Activated T-helper 17 cell treated with anti-CD3 and anti-CD28 coated beads, Interleukin-2, amount 50 U/mL, for 72 hours (primary cell): ENCODE measurements at regions not wholly inside any gene's neighbourhood (a gene's known extent, or its start where the extent isn't known, plus 50 kb on each side); places are given as distances from the start of the nearest gene placed in this dataset.

Source experiments
- ATAC-seq: fragments of 150-1000 bp; cut with Tn5 transposase; replicated peaks from 2 replicates; pipeline ENCODE4 v1.10.0; 2021; ENCODE audit warnings: mild to moderate bottlenecking, moderate library complexity
- H3K27ac Mint-ChIP-seq: one replicate; pipeline ENCODE4 v1.8.0; 2022; ENCODE audit warnings: mixed read lengths
- H3K27me3 Mint-ChIP-seq: one replicate; pipeline ENCODE4 v1.8.0; 2022; ENCODE audit warnings: mixed read lengths
- H3K36me3 Mint-ChIP-seq: one replicate; pipeline ENCODE4 v1.8.0; 2022; ENCODE audit warnings: low read depth, mild to moderate bottlenecking, mixed read lengths
- H3K4me1 Mint-ChIP-seq: one replicate; pipeline ENCODE4 v1.8.0; 2022; ENCODE audit warnings: mixed read lengths
- H3K4me3 Mint-ChIP-seq: one replicate; pipeline ENCODE4 v1.8.0; 2022; ENCODE audit warnings: mild to moderate bottlenecking, mixed read lengths
- H3K9me3 Mint-ChIP-seq: one replicate; pipeline ENCODE4 v1.8.0; 2022; ENCODE audit warnings: mixed read lengths

DNA sequence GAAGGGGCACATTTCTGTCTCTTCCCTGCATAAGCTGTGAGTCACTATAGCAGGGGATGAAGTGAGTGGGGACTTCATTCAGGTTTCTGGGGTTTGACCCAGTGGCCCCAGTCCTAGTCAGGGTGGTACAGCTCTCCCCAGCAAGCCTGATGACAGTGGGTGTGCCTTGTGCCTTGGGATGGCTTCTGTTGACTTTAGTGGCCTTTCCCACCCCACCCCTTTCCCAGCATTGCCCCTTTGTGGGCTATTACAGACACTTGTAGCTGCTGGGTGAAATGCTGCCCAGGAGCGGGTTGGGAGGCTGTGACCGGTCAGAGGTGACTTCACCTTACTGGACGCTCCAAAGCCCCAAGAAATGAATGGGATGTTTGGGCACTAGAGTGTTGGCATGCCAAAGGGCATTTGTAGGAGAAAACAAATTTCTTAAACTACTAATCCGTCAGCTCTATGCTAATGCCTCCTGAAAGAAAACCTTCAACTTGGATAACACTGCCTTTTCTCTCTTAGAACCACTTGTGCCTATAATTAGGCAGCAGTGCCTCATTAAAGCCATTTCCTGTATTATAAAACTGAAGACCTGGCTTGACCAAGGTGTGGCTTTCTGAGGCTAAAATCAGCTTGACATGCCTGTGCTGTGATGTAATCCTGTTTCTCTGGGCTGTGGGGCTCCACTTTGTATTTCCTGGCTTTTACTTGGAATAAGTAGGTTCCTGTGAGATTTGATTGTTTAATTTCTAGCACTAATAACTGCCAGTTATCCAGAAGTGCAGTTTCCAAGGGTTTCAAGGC, 119.0 kb upstream of the SLC25A48 start:
- no peak for ATAC-seq
- Mint-ChIP-seq H3K4me3 (no peak overlapping the region), H3K27ac (no peak overlapping the region), H3K9me3 (no peaks in the 10 kb centered on the region), H3K27me3 (peaks cover 4% of the 10 kb centered on the region), H3K36me3 (no peaks in the 10 kb centered on the region), H3K4me1 (no peaks in the 10 kb centered on the region)

DNA sequence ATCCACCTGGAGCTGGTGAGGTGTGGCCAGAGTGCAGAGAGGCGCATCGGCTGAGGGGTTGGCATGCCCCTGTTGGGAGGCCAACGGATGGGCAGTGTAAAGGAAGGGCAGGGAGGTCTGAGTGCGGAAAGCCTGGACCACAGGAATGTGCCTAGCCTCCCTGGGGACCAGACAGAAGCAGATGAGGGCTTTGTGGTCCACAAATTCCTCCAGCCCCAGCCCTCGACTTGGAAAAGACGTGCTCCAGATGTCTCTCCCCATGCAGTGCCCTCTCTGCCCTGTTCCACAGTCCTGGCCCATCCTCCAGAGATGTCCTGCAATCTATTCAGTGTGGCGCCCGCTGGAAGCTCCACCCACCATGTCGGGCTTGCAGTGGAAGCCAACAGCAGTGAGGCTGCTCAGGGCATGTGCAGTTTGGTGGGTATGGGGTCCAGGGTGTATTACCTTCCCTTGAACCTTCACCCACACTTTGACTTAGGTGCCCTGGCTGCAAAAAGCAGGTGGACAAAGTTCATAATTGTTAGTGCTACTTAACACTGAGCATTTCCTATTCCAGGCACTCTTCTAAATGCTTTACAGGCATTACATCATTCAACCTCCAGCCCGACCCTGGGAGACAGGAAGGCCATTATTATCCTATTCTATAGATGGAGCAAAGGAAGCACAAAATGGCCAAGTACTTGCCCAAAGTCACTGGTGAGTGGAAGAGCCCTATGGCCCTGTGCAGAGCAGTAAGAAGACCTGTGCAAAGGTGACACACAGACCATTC, 120.2 kb upstream of the SLC25A48 start:
- H3K4me1 Mint-ChIP-seq: no peaks in the 10 kb centered on the region

DNA sequence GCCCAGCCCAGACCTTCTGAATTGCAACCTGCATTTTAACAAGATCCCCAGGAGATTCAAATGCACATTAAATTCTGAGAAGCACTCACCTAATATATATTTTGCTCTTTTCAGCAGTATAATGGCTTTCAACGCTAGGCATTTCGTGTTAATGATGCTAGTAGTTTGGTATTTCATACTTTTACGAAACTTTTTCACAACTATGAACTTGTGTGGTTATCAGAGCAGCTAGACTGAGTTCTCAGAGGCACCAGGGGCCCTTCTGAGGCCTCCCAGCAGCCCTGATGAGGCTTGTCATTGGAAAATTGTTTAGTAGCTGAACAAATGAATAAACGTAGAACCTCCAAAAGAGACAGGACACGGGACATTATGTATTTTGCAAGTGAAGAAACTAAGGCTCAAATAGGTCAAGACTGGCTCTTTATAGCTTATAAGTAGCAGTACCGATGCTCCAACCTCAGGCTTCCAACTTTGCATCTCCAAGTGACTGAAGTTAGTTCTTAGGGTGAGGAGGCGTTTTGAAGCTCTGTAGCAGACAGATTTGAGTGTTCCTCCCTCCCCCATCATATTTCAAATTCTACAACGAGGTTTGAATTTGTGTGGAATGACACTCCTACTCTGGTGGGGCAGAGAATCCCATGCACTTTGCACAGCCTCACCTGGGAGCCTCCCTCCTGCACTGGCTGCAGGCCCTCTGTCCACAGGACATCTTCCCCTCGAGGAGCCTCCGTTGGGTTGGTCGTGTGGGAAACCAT, 121.1 kb upstream of the SLC25A48 start:
- Mint-ChIP-seq H3K36me3 (no peaks in the 10 kb centered on the region), H3K4me3 (no peak overlapping the region), H3K9me3 (no peaks in the 10 kb centered on the region), H3K27ac (no peak overlapping the region), H3K4me1 (no peaks in the 10 kb centered on the region), H3K27me3 (peaks cover 7% of the 10 kb centered on the region)
- ATAC-seq: no peak

More for the DNA sequence above, 120.2 kb upstream of the SLC25A48 start:
- peaks cover 4% of the 10 kb centered on the region for H3K27me3 Mint-ChIP-seq
- H3K4me3 Mint-ChIP-seq: no peak overlapping the region
- no peak overlapping the region for H3K27ac Mint-ChIP-seq
- no peaks in the 10 kb centered on the region for H3K9me3 Mint-ChIP-seq
- no peaks in the 10 kb centered on the region for H3K36me3 Mint-ChIP-seq
- ATAC-seq: no peak

DNA sequence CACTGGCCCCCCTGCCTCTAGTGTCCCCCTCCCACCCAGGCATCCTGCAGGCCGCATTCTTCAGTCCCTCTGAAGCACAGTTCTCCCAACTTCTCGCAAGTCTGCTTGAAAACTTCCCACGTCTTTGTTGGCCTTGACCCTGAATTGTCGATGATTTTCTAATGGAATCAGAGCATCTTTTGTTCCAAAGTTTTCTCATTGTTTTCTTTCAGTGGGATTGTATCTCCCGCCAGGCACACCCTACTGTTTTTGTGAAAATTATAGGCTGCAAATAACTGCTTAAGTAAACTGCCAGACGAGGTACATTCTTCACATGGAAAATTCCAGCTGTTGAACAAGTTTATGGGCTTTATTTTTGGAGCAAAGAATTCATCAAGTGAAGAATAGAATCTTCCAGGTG, 122.6 kb upstream of the SLC25A48 start:
- H3K27me3 Mint-ChIP-seq: peaks cover 7% of the 10 kb centered on the region
- ATAC-seq: no peak
- no peaks in the 10 kb centered on the region for H3K9me3 Mint-ChIP-seq
- no peaks in the 10 kb centered on the region for H3K36me3 Mint-ChIP-seq
- H3K27ac Mint-ChIP-seq: no peak overlapping the region
- H3K4me1 Mint-ChIP-seq: no peaks in the 10 kb centered on the region
- no peak overlapping the region for H3K4me3 Mint-ChIP-seq

DNA sequence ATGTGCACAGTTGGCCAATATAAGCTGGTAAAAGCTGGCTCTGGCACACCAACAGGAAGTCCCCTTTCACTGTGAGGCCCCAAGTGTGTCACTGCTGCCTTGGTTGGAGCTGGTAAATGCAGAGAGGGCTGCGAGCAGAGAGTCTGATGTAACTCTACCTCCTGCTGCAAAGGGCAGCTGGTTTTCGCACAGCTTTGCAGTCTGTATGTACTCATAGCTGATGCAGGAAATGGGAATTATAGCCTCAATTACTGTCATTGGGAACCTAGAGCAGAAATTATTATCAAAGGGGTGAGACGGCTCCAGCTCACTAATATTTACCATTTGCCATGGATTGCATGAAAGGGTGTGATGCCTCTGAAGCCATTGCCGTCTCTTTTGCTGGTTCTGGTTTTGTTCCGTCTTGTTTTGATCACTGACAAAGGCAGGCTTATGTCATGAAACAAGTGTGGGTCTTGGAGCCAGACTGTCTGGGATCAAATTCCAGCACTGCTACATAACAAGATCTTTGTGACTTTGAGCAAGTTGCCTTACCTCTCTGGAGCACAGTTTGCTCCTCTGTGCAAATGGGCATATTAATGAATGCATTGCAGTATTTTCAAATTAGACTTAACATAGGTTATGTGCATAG, 124.3 kb upstream of the SLC25A48 start:
- Mint-ChIP-seq H3K27me3 (peaks cover 7% of the 10 kb centered on the region), H3K36me3 (no peaks in the 10 kb centered on the region), H3K4me1 (no peaks in the 10 kb centered on the region), H3K27ac (no peak overlapping the region), H3K4me3 (no peak overlapping the region), H3K9me3 (no peaks in the 10 kb centered on the region)
- ATAC-seq: no peak

DNA sequence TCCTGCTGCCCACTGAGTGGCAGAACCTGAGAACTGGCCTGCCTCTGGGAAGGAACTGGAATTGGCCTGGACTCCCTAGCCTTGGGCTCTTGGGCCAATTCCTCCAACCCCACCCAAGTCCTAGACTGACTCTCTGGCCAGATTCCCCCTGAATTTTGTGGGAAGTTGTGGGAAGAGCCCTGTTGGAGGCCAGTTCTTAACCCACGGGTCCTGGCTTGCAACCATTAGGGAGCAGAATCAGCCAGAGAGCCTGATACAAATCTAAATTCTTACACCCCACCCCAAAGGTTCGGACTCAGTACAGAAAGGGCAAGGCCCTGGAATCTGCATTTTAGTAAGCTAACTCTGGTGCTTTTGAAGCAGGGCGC, 125.3 kb upstream of the SLC25A48 start:
- H3K27ac Mint-ChIP-seq: no peak overlapping the region
- no peak overlapping the region for H3K4me3 Mint-ChIP-seq
- no peaks in the 10 kb centered on the region for H3K9me3 Mint-ChIP-seq
- H3K4me1 Mint-ChIP-seq: no peaks in the 10 kb centered on the region
- H3K27me3 Mint-ChIP-seq: peaks cover 3% of the 10 kb centered on the region
- no peak for ATAC-seq
- no peaks in the 10 kb centered on the region for H3K36me3 Mint-ChIP-seq

DNA sequence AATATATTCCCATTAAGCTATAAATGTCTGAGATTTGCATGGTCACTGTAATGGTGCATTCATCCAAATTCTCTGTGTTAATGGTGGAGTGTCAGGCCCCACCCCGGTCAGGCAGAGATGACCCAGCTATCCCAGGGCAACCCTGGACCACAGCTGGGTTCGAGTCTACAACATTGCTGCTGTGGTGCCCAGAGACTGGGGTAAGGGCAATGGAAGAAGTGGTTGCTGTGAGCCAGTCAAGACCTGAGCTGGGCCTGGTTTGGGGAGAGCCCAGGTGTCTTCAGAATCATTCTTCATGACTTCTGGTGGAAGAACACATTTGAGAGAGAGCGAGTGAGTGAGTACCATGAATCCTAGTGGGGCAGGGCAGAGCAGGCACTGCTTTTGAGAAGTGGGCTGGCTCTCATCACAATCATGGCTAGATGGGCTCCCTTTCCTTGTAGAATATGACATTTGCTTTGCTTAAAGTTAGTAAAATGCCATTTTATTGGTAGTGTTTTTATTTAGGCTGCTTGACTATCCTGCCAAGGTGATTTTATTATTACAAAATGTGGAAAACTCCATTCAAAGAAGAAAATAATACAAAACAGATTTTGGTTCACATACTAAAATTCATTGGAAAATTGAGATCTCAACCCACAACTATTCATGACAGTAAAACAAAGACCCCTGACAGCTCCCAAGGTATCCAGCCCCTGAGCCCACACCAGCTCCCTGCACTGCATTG, 125.8 kb upstream of the SLC25A48 start:
- Mint-ChIP-seq H3K27me3 (peaks cover 3% of the 10 kb centered on the region), H3K36me3 (no peaks in the 10 kb centered on the region), H3K4me1 (no peaks in the 10 kb centered on the region), H3K9me3 (no peaks in the 10 kb centered on the region), H3K4me3 (no peak overlapping the region), H3K27ac (no peak overlapping the region)
- no peak for ATAC-seq

DNA sequence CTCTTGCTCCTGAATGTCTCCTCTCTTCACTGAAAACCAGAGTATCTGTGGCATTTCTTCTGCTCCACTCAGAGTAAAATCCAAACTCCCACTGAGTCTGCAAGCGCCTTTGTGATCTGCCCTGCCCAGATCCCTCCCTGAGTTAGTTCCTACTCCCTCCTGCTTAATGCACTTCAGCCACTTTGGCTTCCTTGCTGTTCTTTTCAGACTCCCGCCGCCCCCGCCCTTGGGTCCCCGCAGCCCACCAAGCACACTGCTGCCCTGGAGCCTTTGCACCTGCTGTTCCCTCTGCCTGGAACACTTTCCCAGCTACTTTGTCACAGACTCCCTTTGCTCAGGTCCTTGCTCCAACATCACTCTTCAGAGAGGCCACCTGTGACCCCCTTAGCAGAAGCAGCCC, 127.2 kb upstream of the SLC25A48 start:
- ATAC-seq: no peak
- H3K4me3 Mint-ChIP-seq: no peak overlapping the region
- H3K4me1 Mint-ChIP-seq: no peaks in the 10 kb centered on the region
- peaks cover 3% of the 10 kb centered on the region for H3K27me3 Mint-ChIP-seq
- H3K27ac Mint-ChIP-seq: no peak overlapping the region
- no peaks in the 10 kb centered on the region for H3K9me3 Mint-ChIP-seq
- H3K36me3 Mint-ChIP-seq: no peaks in the 10 kb centered on the region

DNA sequence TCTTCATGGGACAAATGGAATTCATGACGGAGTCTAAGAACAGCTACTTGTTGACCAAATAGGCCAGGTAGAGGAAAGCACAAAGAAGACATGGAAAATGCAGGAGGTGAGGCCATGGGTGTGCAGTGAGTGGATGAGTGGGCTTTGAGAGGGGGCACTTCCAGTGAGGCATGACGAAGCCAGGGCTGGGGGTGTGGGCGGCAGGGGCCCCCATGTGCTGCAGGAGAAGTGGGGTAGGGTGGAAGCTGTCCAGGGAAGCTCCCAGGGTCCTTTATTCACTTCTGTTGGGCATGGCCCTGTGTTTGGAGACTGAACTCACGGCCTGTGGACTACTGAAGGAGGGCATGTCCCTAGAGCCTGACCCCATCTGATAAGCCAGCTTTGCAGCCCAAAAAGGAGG, 127.6 kb upstream of the SLC25A48 start:
- Mint-ChIP-seq H3K9me3 (no peaks in the 10 kb centered on the region), H3K27ac (no peak overlapping the region), H3K27me3 (peaks cover 3% of the 10 kb centered on the region), H3K4me1 (no peaks in the 10 kb centered on the region), H3K36me3 (no peaks in the 10 kb centered on the region), H3K4me3 (no peak overlapping the region)
- ATAC-seq: no peak

DNA sequence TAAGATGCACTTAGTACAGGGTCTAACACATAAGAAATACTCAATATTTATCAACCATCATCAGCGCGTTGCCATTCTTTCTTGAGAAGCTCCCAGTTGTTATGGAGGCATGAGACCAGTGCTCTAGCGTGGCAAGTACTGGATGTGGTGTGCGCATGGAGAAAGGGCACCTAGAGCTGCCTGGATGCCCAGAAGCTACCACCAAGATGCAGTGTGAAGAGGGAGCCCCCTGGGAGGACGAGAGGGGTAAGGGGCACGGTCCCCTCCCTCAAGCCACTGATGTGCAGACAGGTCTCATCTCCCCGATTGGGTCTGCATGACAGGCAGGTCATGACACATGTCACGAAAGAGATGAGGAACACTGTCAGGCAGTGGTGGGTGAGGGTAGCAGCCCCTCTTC, 127.7 kb upstream of the CXCL14 start:
- Mint-ChIP-seq H3K27ac (no peak overlapping the region), H3K9me3 (no peaks in the 10 kb centered on the region), H3K27me3 (peaks cover 3% of the 10 kb centered on the region), H3K4me1 (no peaks in the 10 kb centered on the region), H3K4me3 (no peak overlapping the region), H3K36me3 (no peaks in the 10 kb centered on the region)
- no peak for ATAC-seq

DNA sequence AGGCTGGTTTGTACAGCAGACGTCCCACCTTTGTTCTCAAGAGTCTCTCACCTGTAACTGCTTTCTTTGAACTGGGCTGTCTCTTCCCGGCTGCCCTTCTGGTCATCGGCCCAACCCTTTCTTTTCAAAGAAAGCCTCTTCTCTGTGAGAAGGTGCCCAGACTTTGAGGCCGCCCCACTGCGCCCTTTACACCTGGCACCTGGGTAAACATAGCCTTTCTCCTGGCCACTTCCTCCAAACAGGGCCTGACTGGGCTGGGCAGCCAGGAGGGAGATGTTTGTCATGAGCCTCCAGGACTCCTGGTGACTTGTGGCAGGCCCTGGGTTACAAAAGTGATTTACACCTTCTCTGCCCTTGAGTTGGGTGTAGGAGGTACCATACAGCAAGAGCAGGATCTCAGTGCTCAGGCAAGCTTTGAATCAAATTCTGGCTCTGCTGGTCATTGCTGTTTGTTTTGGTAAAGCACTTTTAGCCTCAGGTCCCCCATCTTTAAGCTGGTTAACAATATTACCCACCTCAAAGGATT, 127.2 kb upstream of the CXCL14 start:
- Mint-ChIP-seq H3K9me3 (no peaks in the 10 kb centered on the region), H3K27ac (no peak overlapping the region), H3K36me3 (no peaks in the 10 kb centered on the region), H3K27me3 (peaks cover 3% of the 10 kb centered on the region), H3K4me3 (no peak overlapping the region), H3K4me1 (no peaks in the 10 kb centered on the region)
- no peak for ATAC-seq

DNA sequence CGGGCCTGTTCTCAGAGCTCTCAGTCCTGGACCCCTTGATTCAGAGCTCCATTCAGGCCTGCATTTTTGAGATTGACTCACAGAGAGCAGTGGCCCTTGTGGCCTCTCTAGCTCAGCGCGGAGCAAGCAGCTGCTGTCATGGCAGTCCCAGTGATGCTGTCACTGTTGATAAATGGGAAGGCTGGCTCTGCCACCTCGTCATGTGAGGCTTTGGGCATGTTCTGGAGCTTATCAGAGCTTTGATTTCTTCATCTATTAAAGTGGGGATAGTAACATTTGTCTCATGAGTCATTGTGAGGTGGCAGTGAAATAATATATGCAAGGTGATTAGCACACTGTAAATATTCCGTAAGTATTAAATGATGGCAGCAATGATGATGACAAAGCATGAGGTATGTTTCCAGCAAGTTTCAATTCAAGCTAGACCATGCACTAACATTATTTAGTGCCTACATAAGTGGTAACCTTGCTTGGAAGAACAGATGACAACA, 126.4 kb upstream of the CXCL14 start:
- Mint-ChIP-seq H3K4me3 (no peak overlapping the region), H3K4me1 (no peaks in the 10 kb centered on the region), H3K27me3 (peaks cover 3% of the 10 kb centered on the region), H3K27ac (no peak overlapping the region), H3K9me3 (no peaks in the 10 kb centered on the region), H3K36me3 (no peaks in the 10 kb centered on the region)
- no peak for ATAC-seq

DNA sequence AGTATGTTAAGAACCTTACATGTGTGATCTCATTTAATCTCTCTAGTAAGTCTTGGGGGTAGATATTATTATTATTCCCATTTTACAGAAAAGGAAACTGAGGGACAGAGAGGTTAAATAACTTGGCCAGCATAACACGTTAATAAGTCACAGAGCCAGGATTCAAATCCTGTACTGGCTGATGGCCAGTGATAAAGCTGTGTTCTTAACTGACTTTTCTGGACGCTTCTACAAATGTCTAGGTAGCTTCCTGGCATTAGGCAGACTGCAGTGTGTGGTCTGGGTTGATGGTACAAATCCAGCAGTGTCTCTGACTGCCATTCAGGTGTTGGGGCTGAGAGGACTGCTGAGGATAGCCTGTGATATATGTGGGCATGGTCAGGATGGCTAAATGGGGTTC, 125.8 kb upstream of the CXCL14 start:
- no peaks in the 10 kb centered on the region for H3K36me3 Mint-ChIP-seq
- ATAC-seq: no peak
- H3K27me3 Mint-ChIP-seq: peaks cover 3% of the 10 kb centered on the region
- no peaks in the 10 kb centered on the region for H3K4me1 Mint-ChIP-seq
- no peak overlapping the region for H3K4me3 Mint-ChIP-seq
- H3K27ac Mint-ChIP-seq: no peak overlapping the region
- no peaks in the 10 kb centered on the region for H3K9me3 Mint-ChIP-seq
